HG03575 (cell line): ENCODE measurements at regions not wholly inside any gene's neighbourhood (a gene's known extent, or its start where the extent isn't known, plus 50 kb on each side); places are given as distances from the start of the nearest gene placed in this dataset.
"Not testable (repeated sequence)": the region's sequence is repeated elsewhere in the genome, so short reads cannot be mapped to it uniquely, and the experiment has no call there.

Source experiments
- ATAC-seq: cut with Tn5 transposase; IDR thresholded peaks from one replicate; pipeline ENCODE4 v1.9.1; 2021; ENCODE audit not compliant: unreplicated experiment, insufficient number of reproducible peaks, low FRiP score; ENCODE audit errors: extremely low read depth

DNA sequence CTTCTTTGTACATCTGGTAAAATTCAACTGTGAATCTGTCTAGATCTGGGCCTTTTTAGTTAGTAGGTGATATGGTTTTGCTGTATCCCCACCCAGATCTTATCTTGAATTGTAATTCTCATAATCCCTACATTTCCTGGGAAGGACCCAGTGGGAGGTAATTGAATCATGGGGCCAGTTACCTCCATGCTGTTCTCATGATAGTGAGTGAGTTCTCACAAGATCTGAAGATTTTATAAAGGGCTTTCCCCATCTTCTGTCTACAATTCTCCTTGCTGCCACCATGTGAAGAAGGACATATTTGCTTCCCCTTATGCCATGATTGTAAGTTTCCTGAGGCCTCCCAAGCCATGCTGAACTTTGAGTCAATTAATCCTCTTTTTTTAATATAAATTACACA is 410.4 kb upstream of the EPHA7 start:
- not testable (repeated sequence) for ATAC-seq

DNA sequence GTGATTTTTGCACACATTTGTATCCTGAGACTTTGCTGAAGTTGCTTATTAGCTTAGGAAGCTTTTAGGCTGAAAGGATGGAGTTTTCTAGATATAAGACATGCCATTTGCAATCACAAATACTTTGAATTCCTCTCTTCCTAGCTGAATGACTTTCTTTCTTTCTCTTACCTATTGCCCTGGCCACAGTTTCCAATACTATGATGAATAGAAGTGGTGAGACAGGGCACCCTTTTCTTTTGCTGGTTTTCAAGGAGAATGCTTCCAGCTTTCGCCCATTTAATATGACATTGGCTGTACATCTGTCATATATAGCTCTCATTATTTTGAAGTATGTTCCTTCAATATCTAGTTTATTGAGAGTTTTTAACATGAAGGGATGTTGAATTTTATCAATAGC is 409.6 kb upstream of the EPHA7 start:
- ATAC-seq, result no peak

DNA sequence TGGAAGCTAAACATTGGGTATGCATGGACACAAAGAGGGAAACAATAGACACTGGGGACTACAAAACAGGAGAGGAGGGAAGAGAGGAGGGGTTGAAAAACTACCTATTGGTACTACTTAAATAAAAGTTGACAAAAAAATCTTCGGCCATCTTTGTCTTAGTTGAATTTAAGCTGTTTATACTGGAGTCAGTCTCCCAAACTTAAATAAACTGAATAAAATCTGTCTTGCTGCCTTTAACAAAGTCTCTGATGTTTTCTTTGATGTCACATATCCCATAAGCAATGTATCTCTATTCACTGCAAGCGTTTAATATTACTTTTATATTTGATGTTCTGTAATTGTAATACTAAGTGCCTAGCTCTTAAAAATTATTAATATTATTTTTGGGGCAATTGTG is 409.2 kb upstream of the EPHA7 start:
- ATAC-seq, result no peak

DNA sequence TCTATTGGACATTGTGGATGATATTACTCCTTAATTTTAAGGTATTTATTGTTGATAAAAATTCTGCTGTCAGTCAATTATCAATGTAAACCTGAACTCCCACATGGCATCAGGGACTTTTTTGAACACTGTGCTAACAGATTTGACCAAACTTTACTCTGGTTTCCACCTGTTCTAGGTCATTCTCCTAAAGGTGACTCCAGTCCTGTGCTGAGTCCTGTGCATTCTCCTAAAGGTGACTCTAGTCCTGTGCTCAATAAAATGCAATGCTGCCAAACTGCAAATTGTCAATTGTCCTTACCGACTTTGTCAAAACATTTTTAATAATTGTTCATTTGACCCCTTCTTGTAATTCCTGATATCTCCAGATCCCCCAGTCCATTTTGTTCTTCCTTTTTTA is 408.4 kb upstream of the EPHA7 start:
- no peak for ATAC-seq

DNA sequence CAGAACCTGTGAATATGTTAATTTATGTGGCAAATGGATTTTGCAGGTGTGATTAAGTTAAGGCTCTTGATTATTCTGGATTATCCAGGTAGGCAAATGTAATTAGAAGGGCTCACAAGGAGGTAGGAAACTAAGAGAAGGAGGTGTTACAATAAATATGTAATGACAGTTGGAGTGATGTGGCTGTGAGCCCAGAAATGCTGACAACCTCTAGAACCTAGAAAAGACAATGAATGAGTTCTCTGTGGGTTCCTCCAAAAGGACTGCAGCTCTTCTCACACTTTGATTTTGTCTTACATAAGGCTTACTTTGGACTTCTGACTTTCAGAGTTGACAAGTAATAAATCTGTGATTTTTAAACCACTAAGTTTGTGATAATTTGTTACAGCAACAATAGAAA is 406.6 kb upstream of the EPHA7 start:
- ATAC-seq, result no peak

DNA sequence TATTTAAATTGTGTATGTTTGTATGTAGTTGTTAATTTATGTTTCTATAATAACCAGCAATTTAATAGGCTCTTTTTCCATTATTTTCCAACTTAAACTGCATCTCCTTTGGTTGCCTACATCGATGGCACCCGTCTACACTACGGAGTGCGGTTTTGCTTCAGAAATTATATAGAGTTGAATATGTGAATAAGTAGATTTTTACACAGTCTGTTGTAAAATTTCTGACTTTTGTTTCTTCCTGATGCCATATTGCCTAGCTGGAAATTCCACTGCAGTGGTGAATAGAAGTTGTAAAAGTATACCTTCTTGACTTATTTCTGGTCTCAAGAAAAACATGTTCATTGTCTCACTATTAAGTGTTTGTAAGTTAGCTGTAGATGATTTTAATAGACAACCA is 404.1 kb upstream of the EPHA7 start:
- no peak for ATAC-seq

DNA sequence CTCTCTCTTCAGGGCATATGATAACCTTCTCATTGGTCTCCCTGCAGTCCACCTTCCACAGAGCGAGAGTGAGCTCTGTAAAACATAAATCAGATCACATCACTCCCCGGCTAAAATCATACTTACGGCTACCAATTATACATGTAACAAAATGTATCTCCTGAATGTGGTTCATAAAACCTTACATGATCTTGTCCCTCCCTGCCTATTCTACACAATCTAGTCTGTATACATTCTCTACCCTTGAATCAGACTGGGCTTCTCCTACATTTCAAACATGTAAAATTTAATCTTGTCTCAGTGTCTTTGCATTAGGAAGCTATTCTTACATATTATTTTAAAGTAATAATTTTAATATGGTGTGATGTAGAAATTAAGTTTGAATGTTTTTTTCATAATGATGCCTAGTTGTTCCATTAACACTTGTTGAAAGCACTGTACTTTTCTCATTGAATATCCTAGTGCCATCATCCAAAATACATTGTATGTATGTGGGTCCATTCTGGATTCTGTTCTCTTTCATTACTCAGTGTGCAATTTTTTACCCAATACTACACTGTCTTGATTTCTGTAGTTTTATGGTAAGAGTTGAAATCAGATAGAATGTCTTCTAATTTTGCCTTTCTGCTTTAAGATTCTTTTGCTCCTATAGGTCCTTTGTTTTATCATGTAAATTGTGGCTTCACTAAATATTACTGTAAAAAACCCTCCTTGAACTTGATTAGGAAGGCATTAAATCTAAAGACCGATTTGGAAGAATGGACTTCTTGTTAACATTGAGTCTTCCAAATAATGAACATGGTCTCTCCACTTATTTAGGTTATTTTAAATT is 403.3 kb upstream of the EPHA7 start:
- ATAC-seq, result no peak

DNA sequence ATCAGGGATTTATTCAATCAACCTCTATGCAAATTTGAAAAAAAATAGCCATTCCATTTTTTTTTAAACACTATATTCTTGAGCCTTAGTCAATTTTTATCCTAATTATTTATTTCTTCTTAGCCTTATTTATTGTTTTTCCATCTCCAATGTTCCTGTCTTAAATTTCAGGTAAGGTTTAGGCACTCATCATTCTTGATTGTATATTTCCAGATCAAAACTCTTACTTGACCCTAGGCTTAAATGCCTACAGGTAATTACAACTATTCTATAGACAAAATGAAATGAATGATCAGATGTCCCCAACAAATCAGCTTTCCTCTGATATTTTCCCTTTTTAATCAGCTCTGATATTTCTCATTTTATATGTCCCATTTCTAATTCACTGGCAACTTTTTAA is 402.6 kb upstream of the EPHA7 start:
- ATAC-seq, result no peak

DNA sequence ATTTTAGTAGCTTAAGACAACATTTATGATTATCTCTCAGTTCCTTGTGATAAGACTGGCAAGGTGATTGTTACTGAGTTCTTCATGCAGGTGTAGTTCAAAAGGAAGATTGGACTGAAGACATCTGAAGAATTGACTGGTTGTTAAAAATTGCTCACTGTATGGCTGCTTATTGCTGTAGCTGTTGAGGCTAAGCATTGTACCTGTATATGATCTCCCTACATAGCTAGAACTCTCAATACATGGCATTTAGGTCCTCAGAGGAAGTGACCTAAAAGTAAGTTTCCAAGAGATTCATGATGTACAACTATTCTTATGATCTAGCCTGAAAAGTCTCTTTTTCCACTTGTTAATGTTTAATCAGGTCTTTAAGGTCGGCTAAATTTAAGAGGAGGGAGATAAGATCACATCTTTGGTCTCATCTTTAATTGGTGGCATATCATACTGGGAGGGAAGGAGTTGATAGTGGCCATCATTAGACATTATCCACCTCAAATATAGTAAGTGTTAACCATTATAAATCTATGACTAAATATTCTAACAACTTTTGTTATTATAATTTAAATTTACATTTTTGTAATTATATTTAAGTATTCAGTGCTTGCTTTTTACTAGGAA is 401.2 kb upstream of the EPHA7 start:
- no peak for ATAC-seq

DNA sequence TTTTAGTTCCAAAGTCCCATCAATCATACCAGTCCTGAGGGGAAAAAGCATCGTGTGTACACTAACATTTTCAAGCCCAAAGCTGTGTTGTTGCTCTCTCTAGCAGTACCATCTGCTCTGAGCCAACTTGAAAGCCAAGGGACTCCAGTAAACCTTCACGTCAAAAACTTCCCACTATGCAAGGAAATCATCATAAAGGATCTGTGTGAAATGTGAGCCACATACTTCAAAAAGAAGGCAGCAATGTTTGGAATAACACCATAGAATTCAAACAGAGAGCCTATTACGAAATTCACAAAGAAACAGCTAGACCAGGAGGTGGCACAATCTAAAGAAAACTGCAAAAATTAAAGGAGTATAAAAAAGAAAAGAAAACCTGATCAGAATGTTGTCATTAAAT is 399.8 kb upstream of the EPHA7 start:
- ATAC-seq, result no peak

DNA sequence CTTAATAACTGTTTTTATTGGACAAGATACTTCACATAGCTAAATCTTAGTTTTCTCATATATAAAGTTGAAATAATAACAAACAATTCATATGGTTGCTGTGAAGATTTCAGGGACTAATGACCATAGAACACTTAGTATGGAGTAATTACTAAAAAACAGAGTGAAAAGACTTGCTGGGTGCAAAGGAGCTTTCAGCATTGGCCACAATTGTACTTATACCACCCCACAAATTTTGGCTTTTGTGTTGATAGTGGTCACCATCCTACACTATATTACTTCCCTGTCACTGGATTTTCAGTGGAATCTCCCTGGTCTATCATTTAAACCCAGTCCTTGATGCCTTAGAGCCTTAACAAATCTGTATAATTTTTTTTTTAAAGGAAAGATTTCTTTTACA is 398.6 kb upstream of the EPHA7 start:
- no peak for ATAC-seq

DNA sequence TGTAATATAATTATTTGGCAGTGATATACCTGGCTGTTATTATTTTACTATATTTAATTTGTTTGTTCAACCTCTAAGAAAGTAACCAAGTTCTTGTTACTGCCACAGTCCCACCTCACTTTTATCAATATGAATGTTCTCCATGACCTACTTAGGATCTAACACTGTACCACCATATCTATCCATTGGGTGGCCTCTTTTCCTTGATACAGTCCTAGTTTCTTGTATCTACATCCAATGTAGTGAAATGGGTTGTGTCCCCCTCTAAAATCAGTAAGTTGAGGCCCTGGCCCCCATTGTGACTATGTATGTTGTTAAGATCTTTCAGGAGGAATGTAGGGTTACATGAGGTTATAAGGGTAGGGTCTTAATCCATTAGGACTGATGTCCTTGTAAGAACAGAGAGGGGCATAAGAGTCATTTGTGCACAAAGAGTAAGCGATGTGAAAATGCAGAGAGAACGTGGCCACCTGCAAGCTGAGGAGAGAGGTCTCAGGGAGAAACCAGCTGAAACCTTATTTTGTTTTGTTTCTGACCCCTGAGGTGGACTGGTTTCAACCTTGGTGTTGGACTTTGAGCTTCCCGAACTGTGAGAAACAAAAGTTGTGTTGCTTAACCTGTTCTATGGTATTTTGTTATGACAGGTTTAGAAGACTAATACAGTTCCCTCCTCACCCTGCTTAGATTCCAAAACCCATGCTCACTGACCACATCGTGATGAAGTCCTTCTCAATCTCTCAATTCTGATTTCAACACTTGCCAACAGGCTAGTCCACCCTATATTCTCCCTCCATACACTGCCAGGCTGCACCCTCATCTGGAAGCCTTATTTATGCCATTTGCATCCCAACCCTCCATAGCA is 387.3 kb upstream of the EPHA7 start:
- no peak for ATAC-seq

DNA sequence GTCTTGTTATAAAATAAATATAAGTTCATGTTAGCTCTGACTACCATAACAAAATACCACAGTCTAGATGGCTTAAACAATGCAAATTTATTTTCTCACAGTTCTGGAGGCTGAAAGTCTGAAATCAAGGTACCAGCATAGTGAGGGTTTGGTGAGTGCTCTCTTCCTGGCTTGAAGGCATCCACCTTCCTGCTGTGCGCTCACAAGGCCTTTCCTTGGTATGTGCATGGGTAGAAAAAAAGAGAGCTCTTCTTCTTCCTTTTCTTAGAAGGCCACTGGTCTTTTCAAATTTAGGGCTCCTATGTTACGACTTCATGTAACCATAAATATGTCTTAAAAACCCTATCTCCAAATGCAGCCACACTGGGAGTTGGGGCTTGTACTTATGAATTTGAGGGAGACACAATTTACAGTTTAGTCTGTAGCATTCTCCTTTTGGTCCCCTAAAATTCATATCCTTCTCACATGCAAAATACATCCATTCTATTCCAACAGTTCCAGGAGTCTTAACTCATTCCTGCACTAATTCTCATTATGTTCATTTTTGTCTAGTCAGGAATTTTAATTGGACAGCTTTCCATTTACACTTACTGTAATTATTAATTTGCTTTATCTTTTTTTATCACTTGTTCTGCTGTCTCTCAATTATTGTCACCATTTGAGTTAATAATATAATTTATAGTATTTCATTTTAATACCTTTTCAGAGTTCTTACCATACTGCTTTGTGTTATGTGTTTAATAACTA is 381.9 kb upstream of the EPHA7 start:
- ATAC-seq, result no peak

DNA sequence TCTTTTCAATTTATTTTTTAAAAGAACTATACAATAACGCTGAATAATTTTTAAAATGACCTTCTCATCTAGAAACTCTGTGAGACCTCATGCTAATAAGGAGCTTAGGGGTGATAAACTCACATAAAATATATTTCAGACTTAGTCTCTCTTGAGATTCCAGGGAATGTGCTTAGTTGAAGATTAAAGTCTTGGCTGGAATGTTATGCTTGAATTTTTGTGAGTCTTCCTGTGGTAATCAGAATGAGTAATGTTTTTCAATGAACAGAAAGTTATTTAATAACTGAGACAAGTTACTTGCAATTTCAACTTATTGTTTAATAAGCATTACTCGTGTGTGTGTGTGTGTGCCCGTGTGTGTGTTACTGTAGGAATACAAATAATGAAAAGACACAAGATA is 379.9 kb upstream of the EPHA7 start:
- ATAC-seq, result no peak

DNA sequence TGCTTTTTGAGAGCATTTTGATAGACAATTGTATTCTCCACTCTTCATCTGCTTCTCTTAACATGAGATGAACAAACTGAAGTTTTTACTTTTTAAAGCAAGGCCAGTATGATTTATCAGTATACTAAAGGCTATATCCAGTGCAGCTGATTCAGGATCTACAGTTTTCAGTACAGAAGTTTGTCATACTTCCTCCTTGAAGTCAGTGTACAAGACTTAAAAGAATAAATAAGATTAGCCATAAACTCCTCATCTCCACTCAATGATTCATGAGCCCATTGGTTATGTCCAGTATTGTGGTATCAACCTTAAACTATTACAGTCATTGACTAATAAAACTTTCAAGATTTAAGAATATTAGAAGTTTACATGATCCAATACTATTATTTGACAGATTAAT is 374.8 kb upstream of the EPHA7 start:
- ATAC-seq, result no peak

DNA sequence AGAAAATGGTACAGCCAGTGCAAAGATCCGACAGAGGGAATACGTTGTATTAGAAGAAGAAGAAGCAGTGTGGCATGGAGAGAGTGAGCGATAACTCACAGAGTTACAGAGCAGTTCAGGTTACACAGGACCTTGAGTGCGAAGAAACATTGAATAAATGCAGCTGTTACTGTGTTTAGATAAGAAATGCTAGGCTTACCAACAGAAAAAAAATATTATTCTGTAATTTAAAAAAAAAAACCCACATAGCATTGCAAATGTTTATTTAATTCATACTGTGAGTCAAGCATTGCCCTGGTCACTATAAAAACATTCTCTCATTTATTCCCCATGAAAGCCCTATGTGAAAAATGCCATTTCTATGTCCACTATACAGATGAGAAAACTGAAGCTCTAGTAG is 373.4 kb upstream of the EPHA7 start:
- no peak for ATAC-seq

DNA sequence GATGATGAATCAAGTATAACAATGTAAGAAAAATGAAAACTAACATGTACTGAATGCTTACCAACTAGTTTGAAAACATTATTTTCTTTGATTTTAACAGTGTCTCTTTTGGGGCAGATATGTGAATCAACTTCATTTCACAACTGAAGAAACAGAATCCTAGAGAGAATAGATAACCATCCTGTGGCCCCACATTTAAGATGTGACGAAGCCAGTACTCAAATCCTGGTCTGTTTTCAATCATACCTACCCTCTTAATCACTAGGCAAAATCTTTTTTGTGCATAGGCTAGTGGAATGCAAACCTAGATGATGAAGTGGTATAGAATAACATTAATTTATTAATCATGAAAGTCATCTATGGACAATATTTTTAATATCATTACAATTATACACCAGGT is 371.6 kb upstream of the EPHA7 start:
- ATAC-seq, result no peak

DNA sequence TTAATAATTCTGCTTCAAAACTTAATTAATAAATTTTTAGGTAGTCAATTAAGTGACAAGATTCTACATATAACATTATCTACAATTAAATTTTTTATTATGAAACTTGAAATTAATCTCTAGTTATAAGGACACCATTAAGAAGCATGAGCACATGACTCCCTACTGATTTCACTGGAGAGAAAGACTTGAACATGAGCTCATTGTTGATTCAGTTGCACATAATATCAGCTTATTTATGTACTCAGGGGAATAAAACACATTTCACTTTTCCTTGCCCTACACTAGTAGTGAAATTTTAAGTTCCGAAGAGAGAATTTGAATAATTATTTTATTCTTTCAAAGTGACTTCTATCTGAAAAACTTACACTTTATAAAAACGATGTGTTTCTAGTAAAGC is 370.2 kb upstream of the EPHA7 start:
- no peak for ATAC-seq

DNA sequence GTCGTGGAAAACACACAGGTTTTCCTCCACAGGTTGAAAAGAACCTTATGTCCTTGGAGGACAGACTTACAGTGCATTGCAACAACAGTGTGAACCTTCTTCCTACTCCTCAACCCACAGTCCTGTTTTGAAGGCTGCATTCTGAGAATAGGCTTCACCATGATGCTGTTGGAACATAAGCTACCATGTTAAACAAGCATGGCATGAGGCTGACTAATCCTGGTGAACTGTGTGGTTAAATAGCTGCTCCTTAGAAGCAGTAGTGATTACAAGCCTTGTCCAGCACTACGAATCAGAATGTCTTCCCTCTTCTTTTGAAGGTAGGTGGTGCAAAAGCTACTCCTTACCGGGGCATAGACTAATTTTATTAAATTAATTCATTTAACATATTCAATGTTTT is 368.5 kb upstream of the EPHA7 start:
- no peak for ATAC-seq
